GM15510 (cell line): ENCODE measurements at regions not wholly inside any gene's neighbourhood (a gene's known extent, or its start where the extent isn't known, plus 50 kb on each side); places are given as distances from the start of the nearest gene placed in this dataset.

Experiments used
- POLR2A ChIP-seq: IDR thresholded peaks from 3 replicates; pipeline ENCODE4 v1.6.1; 2011; ENCODE audit warnings: borderline replicate concordance; ENCODE audit not compliant: insufficient read length; ENCODE audit errors: extremely low read depth

DNA sequence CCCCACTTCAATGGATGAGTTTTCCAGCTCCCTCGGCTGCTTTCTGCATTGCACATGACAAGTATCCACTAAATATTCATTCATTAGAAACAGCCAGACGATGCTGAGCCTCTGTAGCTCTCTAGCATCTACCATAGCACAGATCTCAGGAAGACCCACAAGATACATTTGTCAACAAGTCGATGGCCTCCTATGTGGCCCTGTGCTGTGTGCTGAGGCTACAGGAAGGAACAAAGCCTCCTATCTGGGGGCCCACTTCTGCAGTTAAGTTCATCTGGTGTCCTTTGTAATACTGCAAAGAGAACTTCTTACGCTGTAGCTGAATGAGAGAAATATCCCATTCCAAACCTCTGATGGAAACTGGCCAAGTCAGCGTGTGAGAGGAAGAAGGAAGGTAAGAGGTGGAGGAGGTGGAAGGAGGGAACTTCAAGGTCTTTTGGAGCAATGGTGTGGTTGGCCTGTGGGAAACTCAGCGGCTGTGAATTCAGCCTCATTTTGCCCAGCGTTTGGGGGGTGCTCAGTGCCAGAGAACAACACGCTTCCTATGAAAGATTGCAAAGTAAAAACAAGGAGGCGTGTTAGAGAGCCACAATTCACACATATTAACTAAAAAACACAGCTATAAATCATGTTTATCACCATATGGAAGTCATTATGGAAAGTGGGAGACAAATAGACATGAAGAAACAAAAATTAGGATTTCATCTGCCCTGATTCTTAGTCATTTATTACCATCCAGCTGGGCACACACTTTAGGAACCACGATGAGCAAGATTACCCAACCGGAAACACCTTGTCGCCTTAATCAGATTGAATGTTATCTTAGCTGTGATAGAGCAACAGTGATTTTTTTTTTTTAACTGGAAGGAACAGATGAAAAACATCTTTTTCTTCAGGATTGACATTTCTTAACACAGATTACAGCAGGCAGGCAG lies 62.2 kb upstream of the USP6NL start:
- TF ChIP-seq POLR2A, result no peak

DNA sequence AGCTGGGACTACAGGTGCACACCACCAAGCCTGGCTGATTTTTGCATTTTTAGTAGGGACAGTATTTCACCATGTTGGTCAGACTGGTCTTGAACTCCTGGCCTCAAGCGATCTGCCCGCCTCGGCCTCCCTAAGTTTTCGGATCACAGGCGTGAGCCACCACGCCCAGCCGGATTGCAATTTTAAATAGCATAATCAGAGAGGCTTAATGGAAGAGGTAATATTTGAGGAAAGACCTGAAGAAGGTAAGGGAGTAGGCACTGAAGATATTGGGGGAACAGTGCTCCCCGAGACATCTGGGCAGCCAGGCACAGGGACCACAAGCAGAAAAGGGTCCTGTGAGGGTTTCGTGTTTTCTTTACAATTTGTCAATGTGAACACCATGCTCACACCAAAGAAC lies 61.4 kb upstream of the USP6NL start:
- TF ChIP-seq POLR2A, result no peak

DNA sequence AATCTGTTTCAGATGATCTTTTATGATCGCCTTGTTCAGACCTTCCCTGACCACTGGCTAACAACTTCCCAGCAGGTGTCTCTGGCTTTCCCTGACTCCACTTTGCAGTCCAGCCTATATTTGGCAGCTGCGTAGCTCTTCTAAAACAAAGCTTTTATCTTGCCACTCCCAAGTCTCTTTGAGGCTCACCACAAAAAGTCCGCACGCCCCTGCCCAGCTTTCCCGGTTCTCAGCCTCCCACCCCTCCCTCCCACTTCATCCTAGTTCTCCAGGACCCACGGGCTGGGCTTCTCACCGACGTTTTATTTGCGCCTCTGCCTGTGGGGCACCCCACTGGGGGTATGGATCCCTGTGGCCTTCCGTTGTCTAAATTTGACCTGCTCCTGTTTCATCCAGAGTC lies 58.9 kb upstream of the USP6NL start:
- no peak for TF ChIP-seq POLR2A

DNA sequence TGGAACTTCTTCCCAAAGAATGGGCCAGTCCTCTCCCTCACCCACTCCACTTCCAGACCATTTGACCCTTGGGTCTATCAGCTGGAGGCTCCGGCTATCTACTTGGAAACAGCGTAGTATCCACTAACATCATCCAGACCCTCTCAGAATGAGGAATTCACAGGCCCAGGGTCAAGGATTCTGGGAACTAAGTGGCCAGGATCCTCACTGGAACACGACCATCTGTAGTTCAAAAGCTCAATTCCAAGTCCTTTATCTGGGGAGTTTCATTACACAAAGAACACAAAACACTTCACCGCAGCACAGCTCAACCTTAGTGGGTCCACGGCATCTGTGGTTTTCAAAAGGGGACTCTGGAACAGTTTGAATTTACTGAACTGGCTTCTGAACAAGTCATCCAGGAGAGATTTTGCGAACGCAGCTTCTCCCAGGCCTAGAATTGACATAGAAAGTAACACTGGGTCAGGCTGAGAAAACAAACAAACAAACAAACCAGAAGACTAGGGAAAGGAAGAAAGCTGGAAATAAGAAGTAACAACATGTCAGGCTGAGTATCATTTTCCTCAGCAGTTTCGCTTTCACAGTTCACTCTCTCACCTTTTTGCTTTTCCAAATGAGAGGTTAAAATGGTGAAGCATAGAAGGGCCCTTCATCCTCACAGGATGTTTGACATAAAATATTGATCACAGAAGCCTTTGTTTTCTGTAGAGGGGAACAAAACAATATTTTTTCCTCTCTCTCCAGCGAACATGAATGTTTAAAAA lies 57.6 kb upstream of the USP6NL start:
- no peak for TF ChIP-seq POLR2A

DNA sequence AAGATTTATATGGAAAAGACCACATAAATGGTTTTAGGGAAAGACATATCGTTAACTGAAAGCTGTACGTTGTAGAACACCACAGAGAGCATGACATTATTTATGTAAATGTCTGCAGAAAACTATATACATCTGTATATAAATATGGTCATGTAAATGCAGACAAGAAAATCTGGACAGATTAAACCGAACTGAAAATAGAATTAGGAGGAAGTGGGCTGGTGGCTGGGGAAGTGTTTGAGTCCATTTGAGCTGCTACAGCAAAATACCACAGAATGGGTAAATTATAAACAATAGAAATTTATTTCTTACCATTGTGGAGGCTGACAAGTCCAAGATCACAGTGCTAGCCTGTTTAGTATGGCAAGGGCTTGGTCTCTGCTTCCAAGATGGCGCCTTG lies 56.3 kb upstream of the USP6NL start:
- no peak for TF ChIP-seq POLR2A

DNA sequence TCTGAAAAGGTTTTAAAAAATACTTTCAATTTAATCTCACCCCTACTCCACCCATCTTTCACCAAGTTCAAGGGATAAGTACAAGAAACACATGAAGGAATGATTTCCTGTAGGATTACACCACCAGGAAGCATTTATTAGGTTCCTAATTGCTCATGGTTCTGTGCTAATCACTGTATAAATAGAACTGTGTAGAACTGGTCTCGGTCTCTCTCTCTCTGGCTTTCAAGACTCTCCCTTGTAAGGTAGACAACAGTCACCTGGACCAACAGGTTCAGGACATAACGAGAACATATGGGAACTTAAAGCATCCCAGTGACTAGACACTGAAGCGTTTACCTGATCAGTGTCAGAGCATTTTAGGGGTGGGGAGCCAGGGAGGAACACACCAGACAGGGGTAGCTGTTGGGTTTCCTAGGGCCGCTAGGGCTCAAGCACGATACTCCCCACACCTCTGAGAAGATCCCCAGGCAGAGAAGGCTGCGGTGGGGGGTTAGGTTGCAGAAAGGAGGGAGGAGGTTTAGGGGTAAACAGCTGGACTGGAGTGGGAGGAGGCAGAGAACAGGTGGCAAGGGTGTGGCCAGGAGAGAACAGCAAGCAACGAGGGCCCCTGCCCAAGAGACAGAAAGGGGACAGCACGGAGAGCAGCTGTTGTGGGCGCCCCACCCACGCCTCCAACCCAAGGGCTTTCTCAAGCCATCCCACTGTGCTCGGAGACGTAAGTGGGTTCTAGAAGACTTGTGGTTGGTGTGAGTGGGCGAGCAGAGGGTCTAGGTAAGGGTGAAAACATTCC lies 52.5 kb upstream of the USP6NL start:
- no peak for TF ChIP-seq POLR2A

DNA sequence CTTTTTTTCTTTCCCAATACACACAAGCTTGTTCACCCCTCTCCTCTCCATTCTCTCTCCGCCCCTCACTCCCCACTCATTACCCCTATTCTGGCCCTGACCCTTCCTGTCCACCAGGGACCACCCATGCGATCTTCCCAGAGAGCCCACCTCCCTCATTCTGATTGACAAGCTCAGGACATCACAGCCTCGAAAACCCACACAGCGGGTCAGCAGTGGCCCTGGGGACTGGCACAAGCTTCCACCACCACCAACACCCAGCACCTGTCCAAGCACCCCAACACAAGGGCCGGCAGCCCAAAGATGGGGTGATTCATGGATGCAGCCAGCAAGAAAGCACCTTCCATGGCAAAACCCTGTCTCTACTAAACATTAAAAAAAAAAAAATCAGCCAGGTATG lies 50.0 kb upstream of the USP6NL start:
- no peak for TF ChIP-seq POLR2A
